Testis (tissue), 2 donors: ENCODE measurements at regions not wholly inside any gene's neighbourhood (a gene's known extent, or its start where the extent isn't known, plus 50 kb on each side); places are given as distances from the start of the nearest gene placed in this dataset.

Source experiments
- DNase-seq: peaks from one replicate; pipeline ENCODE4 v3.0.0-alpha.2; 2019
- H3K27ac ChIP-seq, 2 donors: fragments of 200-600 bp; sonication (generic); one replicate each; pipeline ENCODE4 v1.5.1; 2019
- H3K27me3 ChIP-seq: fragments of 200-600 bp; sonication (generic); one replicate; pipeline ENCODE4 v1.5.1; 2019
- H3K36me3 ChIP-seq: fragments of 200-600 bp; sonication (generic); one replicate; pipeline ENCODE4 v1.5.1; 2017; ENCODE audit warnings: low read depth; ENCODE audit errors: missing control alignments
- H3K4me1 ChIP-seq: fragments of 200-600 bp; sonication (generic); one replicate; pipeline ENCODE4 v1.5.1; 2019
- H3K4me3 ChIP-seq, 2 donors: fragments of 200-600 bp; sonication (generic); one replicate each; pipeline ENCODE4 v1.5.1; 2017 to 2019
- H3K9me3 ChIP-seq: fragments of 200-600 bp; sonication (generic); one replicate; pipeline ENCODE4 v1.5.1; 2017
- CTCF ChIP-seq, 3 experiments: fragments of 450-650 bp in 2 of 3; fragments of 200-600 bp in 1 of 3; sonication (generic) in 1 of 3; IDR thresholded peaks; one replicate each; pipeline ENCODE4 v1.5.1; 2016 to 2019; ENCODE audit warnings: antibody characterized with exemption in 3 of 3, mild to moderate bottlenecking in 2 of 3, moderate library complexity in 1 of 3
- POLR2A ChIP-seq: fragments of 450-650 bp; IDR thresholded peaks from one replicate; pipeline ENCODE4 v1.6.1; 2017; ENCODE audit warnings: antibody characterized with exemption, mild to moderate bottlenecking, moderate library complexity
- WGBS, 2 donors: methylation state at CpG; one replicate each; pipeline ENCODE4 v1.1.5; 2018; 5-methylcytosine and 5-hydroxymethylcytosine counted together
- intact Hi-C: fragments of 100-400 bp; cut with DNase I; formaldehyde crosslinking; loops from one replicate; pipeline ENCODE4 v1.15.1; 2023; ENCODE audit warnings: low total_unique reads

DNA sequence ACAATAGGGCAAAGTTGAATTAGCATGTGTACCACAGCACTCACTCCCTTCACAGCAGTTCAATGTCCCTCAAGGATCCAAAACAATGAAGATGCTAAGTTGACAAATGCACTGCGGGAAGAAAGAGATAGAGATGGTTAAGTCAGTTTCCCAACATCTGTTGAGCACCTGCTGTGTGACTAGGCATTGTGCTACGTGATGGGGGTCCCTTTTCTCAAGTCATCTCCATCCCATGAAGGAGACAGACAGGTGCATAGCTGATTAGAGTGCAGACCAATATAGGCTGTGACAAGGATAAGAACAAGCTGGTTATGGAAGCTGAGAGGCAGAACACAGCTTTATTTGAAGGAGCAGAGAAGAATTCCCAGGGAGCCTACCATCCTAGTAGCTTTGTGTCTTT is 114.2 kb downstream of the HAPSTR1 start:
- H3K4me3 ChIP-seq: no peak overlapping the region
- no peaks in the 10 kb centered on the region for H3K9me3 ChIP-seq
- no peak for DNase-seq
- 67 to 77% methylated on average over 2 of the region's 2 CpGs for WGBS, 2 donors
- intact Hi-C loops: no loop called here
- TF ChIP-seq CTCF (IDR thresholded peaks at IDR 0.05) (no peak), POLR2A (no peak)
- H3K36me3 ChIP-seq: no peaks in the 10 kb centered on the region
- no peak overlapping the region for H3K27ac ChIP-seq
- no peaks in the 10 kb centered on the region for H3K4me1 ChIP-seq
- no peaks in the 10 kb centered on the region for H3K27me3 ChIP-seq

DNA sequence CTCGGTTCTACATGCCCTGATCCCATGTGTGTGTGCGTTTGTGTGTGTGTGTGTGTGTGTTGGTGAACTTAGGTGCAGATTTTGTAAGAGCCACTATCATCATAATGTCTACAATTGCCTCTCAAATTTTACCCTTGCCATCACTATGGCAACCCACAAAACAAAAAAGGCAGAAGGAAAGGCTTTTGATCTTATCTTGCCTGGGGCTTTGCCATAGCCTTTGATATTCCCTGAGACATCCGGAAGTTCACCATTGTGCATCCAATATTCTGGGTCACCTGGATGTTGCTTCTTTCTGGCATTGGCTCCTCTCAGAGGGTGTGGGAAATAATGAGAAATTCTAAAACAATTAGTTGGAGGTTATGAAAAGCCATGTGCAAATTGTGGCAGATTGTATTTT is 114.7 kb downstream of the HAPSTR1 start:
- no peak for TF ChIP-seq POLR2A
- TF ChIP-seq CTCF (IDR thresholded peaks at IDR 0.05): no peak
- no peak overlapping the region for H3K4me3 ChIP-seq
- no peaks in the 10 kb centered on the region for H3K9me3 ChIP-seq
- DNase-seq: no peak
- H3K27ac ChIP-seq: no peak overlapping the region
- H3K36me3 ChIP-seq: no peaks in the 10 kb centered on the region
- H3K4me1 ChIP-seq: no peaks in the 10 kb centered on the region
- no peaks in the 10 kb centered on the region for H3K27me3 ChIP-seq
- 68 to 75% methylated on average over 2 to 3 of the region's 3 CpGs for WGBS, 2 donors
- intact Hi-C loops: no loop called here

DNA sequence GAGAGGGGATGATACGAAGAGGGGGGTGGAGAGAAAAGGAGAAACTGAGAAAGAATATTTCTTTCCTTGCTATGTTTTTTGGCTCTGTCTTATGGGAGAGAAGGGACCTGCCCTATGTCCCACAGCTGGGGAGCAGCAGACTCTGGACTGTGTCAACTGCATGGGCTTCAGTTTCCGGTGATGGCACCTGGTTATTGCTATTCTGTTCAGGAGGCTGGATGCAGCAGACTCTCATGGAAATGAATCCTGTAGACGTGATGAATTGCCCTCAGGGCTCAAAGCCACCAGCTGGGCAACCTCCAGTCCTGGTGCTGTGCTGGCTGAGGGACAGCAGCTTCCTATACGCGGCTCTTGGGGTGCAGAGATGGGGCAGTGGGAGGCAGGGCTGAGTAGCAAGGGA is 121.2 kb downstream of the HAPSTR1 start:
- DNase-seq: no peak
- H3K36me3 ChIP-seq: no peaks in the 10 kb centered on the region
- intact Hi-C loops: no loop called here
- H3K4me3 ChIP-seq: no peak overlapping the region
- TF ChIP-seq CTCF (IDR thresholded peaks at IDR 0.05): no peak
- TF ChIP-seq POLR2A: no peak
- 70 to 85% methylated on average over 2 to 5 of the region's 5 CpGs for WGBS, 2 donors
- H3K27me3 ChIP-seq: no peaks in the 10 kb centered on the region
- H3K27ac ChIP-seq: no peak overlapping the region
- no peaks in the 10 kb centered on the region for H3K9me3 ChIP-seq
- H3K4me1 ChIP-seq: no peaks in the 10 kb centered on the region

DNA sequence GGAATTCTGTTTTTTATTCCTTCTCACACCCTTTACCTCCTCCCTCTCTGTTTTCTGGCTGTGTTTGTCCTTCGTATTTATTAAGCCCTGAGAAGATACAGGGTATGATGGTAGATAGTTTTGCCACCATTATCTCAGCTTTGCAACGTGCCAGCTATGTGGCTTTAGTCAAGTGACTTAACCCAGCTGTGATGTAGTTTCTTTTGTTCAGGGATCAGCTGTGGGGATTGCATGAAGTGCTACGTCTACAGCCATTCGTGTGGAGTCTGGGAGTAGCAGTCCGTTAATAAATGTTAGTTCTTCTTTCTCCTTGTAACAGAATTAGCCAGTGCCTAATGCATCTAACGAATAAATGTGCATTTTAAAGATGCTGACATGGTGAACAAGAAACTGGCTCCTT is 128.4 kb downstream of the HAPSTR1 start:
- H3K27ac ChIP-seq: no peak overlapping the region
- DNase-seq: no peak
- no peaks in the 10 kb centered on the region for H3K27me3 ChIP-seq
- H3K36me3 ChIP-seq: no peaks in the 10 kb centered on the region
- intact Hi-C loops: no loop called here
- H3K4me1 ChIP-seq: no peaks in the 10 kb centered on the region
- WGBS, 2 donors: 45 to 53% methylated on average over 6 of the region's 6 CpGs
- no peak for TF ChIP-seq CTCF (IDR thresholded peaks at IDR 0.05)
- TF ChIP-seq POLR2A: no peak
- H3K9me3 ChIP-seq: no peaks in the 10 kb centered on the region
- no peak overlapping the region for H3K4me3 ChIP-seq

DNA sequence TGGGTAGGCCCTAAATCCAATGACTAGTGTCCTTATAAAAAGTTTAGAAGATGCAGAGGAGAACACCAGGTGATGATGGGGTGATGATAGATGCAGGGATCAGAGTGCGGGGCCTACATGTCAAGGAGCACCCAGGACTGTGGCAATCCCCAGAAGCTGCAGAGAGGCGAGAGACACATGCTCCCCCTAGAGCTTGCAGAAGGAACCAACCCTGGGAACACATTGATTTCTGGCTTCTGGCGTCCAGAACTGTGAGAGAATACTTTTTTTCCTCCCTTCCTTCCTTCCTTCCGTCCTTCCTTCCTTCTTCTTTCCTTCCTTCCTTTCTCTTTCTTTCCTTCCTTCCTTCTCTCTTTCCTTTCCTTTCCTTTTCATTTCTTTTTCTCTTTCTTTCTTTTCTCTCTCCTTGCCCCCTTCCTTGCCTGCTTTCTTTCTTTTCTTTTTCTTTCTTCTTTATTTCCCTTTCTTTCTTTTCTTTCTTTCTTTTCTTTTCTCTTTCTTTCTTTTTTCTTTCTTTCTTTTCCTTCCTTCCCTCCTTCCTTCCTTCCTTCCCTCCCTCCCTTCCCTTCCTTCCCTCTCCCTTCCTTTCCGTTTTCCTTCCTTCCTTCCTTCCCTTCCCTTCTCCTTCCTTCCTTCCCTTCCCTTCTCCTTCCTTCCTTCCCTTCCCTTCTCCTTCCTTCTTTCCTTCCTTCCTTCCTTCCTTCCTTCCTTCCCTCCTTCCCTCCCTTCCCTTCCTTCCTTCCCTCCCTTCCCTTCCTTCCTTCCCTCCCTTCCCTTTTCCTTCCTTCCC is 134.3 kb downstream of the HAPSTR1 start:
- no peak for DNase-seq
- 67 to 77% methylated on average over 5 of the region's 5 CpGs for WGBS, 2 donors
- H3K27me3 ChIP-seq: no peaks in the 10 kb centered on the region
- H3K4me3 ChIP-seq: no peak overlapping the region
- H3K27ac ChIP-seq: no peak overlapping the region
- no peaks in the 10 kb centered on the region for H3K4me1 ChIP-seq
- TF ChIP-seq POLR2A (no peak), CTCF (IDR thresholded peaks at IDR 0.05) (no peak)
- intact Hi-C loops: no loop called here
- no peaks in the 10 kb centered on the region for H3K9me3 ChIP-seq
- no peaks in the 10 kb centered on the region for H3K36me3 ChIP-seq
